Spleen (tissue), 7 donors: ENCODE measurements at regions not wholly inside any gene's neighbourhood (a gene's known extent, or its start where the extent isn't known, plus 50 kb on each side); places are given as distances from the start of the nearest gene placed in this dataset.

Experiments
- CTCF ChIP-seq, 11 experiments: fragments of 200-600 bp in 7 of 11; fragments of 450-650 bp in 4 of 11; sonication (generic) in 4 of 11; IDR thresholded peaks in 8 of 11; conservative IDR thresholded peaks in 3 of 11; 1 replicate in 7 of 11; 2 replicates in 4 of 11; pipeline versions ENCODE4 v1.4.0 to v1.8.0; 2016 to 2021; ENCODE audit warnings: antibody characterized with exemption in 11 of 11, inconsistent platforms in 4 of 11, mild to moderate bottlenecking in 1 of 11
- POLR2A ChIP-seq, 3 donors: fragments of 450-650 bp; IDR thresholded peaks; one replicate each; pipeline ENCODE4 v1.5.1; 2017; ENCODE audit warnings: antibody characterized with exemption in 3 of 3, mild to moderate bottlenecking in 1 of 3
- POLR2AphosphoS5 ChIP-seq, 3 donors: sonication (generic); formaldehyde crosslinking; IDR thresholded peaks; one replicate each; pipeline ENCODE4 v1.5.1; 2017; ENCODE audit warnings: antibody characterized with exemption in 3 of 3
- donor health status: DM: no; HTN: no; CAD: no; lungs with moderate emphysema.
- donor health status: DM: no; HTN: no; CAD: no.
- donor health status: DM: no; HTN: no; CAD: no.

- TF ChIP-seq CTCF (IDR thresholded peaks at IDR 0.05 in 8 of 11, conservative IDR thresholded peaks at IDR 0.05 in 3 of 11): no peak
- TF ChIP-seq POLR2A (IDR thresholded peaks at IDR 0.05): no peak
- no peak for TF ChIP-seq POLR2AphosphoS5 (IDR thresholded peaks at IDR 0.05)
Observed at GRCh38 chr2:62326735-62327134, 130.8 kb downstream of the B3GNT2 start.
